IMR-90 (cell line): ENCODE measurements at regions not wholly inside any gene's neighbourhood (a gene's known extent, or its start where the extent isn't known, plus 50 kb on each side); places are given as distances from the start of the nearest gene placed in this dataset.

ENCODE experiments used
- ATAC-seq: fragments of 200-7000 bp; cut with Tn5 transposase; 2 replicates; pipeline ENCODE4 v1.9.1; 2020; ENCODE audit warnings: low read depth, mild to moderate bottlenecking, moderate library complexity
- BruUV-seq: library from RNA; stranded (reverse); fragments of 400-500 nt; replicated peaks from 2 replicates; lab custom pipeline; 2021; lab: Mats Ljungman, UMichigan
- CTCF ChIA-PET: fragments of 300-600 bp; formaldehyde crosslinking; extraction: SDS; loops from one replicate; lab custom pipeline; 2021; ENCODE audit warnings: antibody characterized with exemption; lab: Yijun Ruan, JAX
- POLR2A ChIA-PET: fragments of 300-600 bp; sonication (Branson Sonifier 250); formaldehyde crosslinking; loops from one replicate; lab custom pipeline; 2022; ENCODE audit warnings: antibody characterized with exemption; ENCODE audit not compliant: unreplicated experiment; lab: Charles Lee
- DNase-seq: peaks from one replicate; pipeline ENCODE4 v3.0.0; 2013
- H2AFZ ChIP-seq: replicated peaks from 2 replicates; pipeline ENCODE3; 2013; ENCODE audit warnings: low read length, mild to moderate bottlenecking; ENCODE audit not compliant: poor library complexity
- H2AK5ac ChIP-seq: 2 replicates; pipeline ENCODE4 v1.6.1; 2013; ENCODE audit warnings: low read depth, low read length, inconsistent platforms
- H2AK9ac ChIP-seq: replicated peaks from 2 replicates; pipeline ENCODE3; 2013; ENCODE audit warnings: mild to moderate bottlenecking, low read depth, low read length, moderate library complexity; ENCODE audit not compliant: poor library complexity
- H2BK120ac ChIP-seq: 2 replicates; pipeline ENCODE4 v1.6.1; 2013; ENCODE audit warnings: low read depth, low read length, inconsistent platforms
- H2BK15ac ChIP-seq: 3 replicates; pipeline ENCODE4 v1.6.1; 2013; ENCODE audit warnings: low read depth, low read length, inconsistent platforms
- H2BK20ac ChIP-seq: 2 replicates; pipeline ENCODE4 v1.6.1; 2013; ENCODE audit warnings: low read depth, mild to moderate bottlenecking, inconsistent platforms, low read length, moderate library complexity
- H2BK5ac ChIP-seq: 2 replicates; pipeline ENCODE4 v1.6.1; 2013; ENCODE audit warnings: mild to moderate bottlenecking, low read depth, low read length, inconsistent platforms; ENCODE audit not compliant: poor library complexity, severe bottlenecking
- H3K14ac ChIP-seq: replicated peaks from 2 replicates; pipeline ENCODE4 v1.6.1; 2013; ENCODE audit warnings: low read depth, low read length, inconsistent platforms
- H3K18ac ChIP-seq: 2 replicates; pipeline ENCODE4 v1.6.1; 2013; ENCODE audit warnings: low read depth, low read length, control low read depth
- H3K23ac ChIP-seq: 2 replicates; pipeline ENCODE4 v1.6.1; 2013; ENCODE audit warnings: low read depth, low read length, inconsistent platforms
- H3K27ac ChIP-seq: 2 replicates; pipeline ENCODE4 v1.5.1; 2013; ENCODE audit warnings: mild to moderate bottlenecking, control low read depth, low read length; ENCODE audit not compliant: insufficient read depth
- H3K27me3 ChIP-seq: 2 replicates; pipeline ENCODE4 v1.6.1; 2013; ENCODE audit warnings: low read length; ENCODE audit not compliant: control insufficient read depth, insufficient read depth
- H3K36me3 ChIP-seq: 2 replicates; pipeline ENCODE4 v1.6.1; 2013; ENCODE audit warnings: low read length, mixed read lengths; ENCODE audit not compliant: control insufficient read depth, insufficient read depth
- H3K4ac ChIP-seq: 2 replicates; pipeline ENCODE4 v1.6.1; 2013; ENCODE audit warnings: low read depth, low read length, inconsistent platforms
- H3K4me1 ChIP-seq: 2 replicates; pipeline ENCODE4 v1.6.1; 2013; ENCODE audit warnings: low read length, mixed read lengths; ENCODE audit not compliant: control insufficient read depth, insufficient read depth
- H3K4me2 ChIP-seq: 2 replicates; pipeline ENCODE4 v1.6.1; 2013; ENCODE audit warnings: low read depth, mild to moderate bottlenecking, control low read depth, low read length, moderate library complexity
- H3K4me3 ChIP-seq: 2 replicates; pipeline ENCODE4 v1.5.1; 2013; ENCODE audit warnings: low read depth, mild to moderate bottlenecking, control low read depth, low read length, moderate library complexity; ENCODE audit not compliant: insufficient read depth
- H3K56ac ChIP-seq: 2 replicates; pipeline ENCODE4 v1.6.1; 2013; ENCODE audit warnings: low read length, inconsistent platforms; ENCODE audit not compliant: insufficient read depth; ENCODE audit errors: extremely low read depth
- H3K79me1 ChIP-seq, 2 experiments: 2 replicates each; pipeline ENCODE4 v1.6.1; 2013; ENCODE audit warnings: low read length in 2 of 2, inconsistent platforms in 1 of 2, low read depth in 1 of 2
- H3K9ac ChIP-seq: 2 replicates; pipeline ENCODE4 v1.6.1; 2013; ENCODE audit warnings: low read depth, low read length, control low read depth
- H3K9me1 ChIP-seq: 2 replicates; pipeline ENCODE4 v1.6.1; 2013; ENCODE audit warnings: low read length, inconsistent platforms; ENCODE audit not compliant: insufficient read depth
- H3K9me3 ChIP-seq: 2 replicates; pipeline ENCODE4 v1.6.1; 2013; ENCODE audit warnings: low read length; ENCODE audit not compliant: control insufficient read depth, insufficient read depth
- H4K20me1 ChIP-seq: 2 replicates; pipeline ENCODE4 v1.6.1; 2013; ENCODE audit warnings: low read length, inconsistent platforms; ENCODE audit not compliant: insufficient read depth
- H4K5ac ChIP-seq: 2 replicates; pipeline ENCODE4 v1.6.1; 2013; ENCODE audit warnings: mild to moderate bottlenecking, low read depth, low read length, control low read depth
- H4K8ac ChIP-seq, 2 experiments: 2 replicates each; pipeline ENCODE4 v1.6.1; 2013; ENCODE audit warnings: low read depth in 2 of 2, low read length in 2 of 2, control low read depth in 1 of 2, inconsistent platforms in 1 of 2
- H4K91ac ChIP-seq: 2 replicates; pipeline ENCODE4 v1.6.1; 2013; ENCODE audit warnings: low read depth, low read length, inconsistent platforms; ENCODE audit not compliant: insufficient read depth
- BHLHE40 ChIP-seq: fragments of 150-350 bp; IDR thresholded peaks from 2 replicates; pipeline ENCODE4 v1.6.1; 2016; ENCODE audit warnings: mild to moderate bottlenecking, low read depth, low read length
- CEBPB ChIP-seq: IDR thresholded peaks from 2 replicates; pipeline ENCODE4 v1.6.1; 2012; ENCODE audit warnings: low read depth, low read length, improper control_type of control experiment
- CHD1 ChIP-seq: IDR thresholded peaks from 2 replicates; pipeline ENCODE4 v1.6.1; 2012; ENCODE audit warnings: low read depth, low read length, improper control_type of control experiment
- FOS ChIP-seq: fragments of 150-350 bp; IDR thresholded peaks from 2 replicates; pipeline ENCODE4 v1.6.1; 2016; ENCODE audit warnings: low read depth, low read length
- MAZ ChIP-seq: IDR thresholded peaks from 2 replicates; pipeline ENCODE4 v1.6.1; 2012; ENCODE audit warnings: low read depth, mild to moderate bottlenecking, low read length, improper control_type of control experiment, moderate library complexity, borderline replicate concordance
- MXI1 ChIP-seq: IDR thresholded peaks from 2 replicates; pipeline ENCODE4 v1.6.1; 2012; ENCODE audit warnings: low read depth, mild to moderate bottlenecking, low read length, moderate library complexity, borderline replicate concordance
- NFE2L2 ChIP-seq: fragments of 150-350 bp; IDR thresholded peaks from 2 replicates; pipeline ENCODE4 v1.6.1; 2016; ENCODE audit warnings: low read depth, mild to moderate bottlenecking, low read length
- POLR2A ChIP-seq: IDR thresholded peaks from 2 replicates; pipeline ENCODE4 v1.6.1; 2012; ENCODE audit warnings: mild to moderate bottlenecking, low read depth, low read length
- RAD21 ChIP-seq: IDR thresholded peaks from 2 replicates; pipeline ENCODE4 v1.6.1; 2012; ENCODE audit warnings: low read length, improper control_type of control experiment
- RCOR1 ChIP-seq: IDR thresholded peaks from 2 replicates; pipeline ENCODE4 v1.6.1; 2012; ENCODE audit warnings: mild to moderate bottlenecking, low read length, improper control_type of control experiment; ENCODE audit not compliant: insufficient replicate concordance
- SMC3 ChIP-seq: fragments of 150-350 bp; IDR thresholded peaks from 2 replicates; pipeline ENCODE4 v1.6.1; 2016; ENCODE audit warnings: low read depth, mild to moderate bottlenecking, antibody characterized with exemption, low read length, moderate library complexity
- WGBS, 2 experiments: methylation state at CpG; one replicate each; pipeline versions ENCODE4 v1.1.5 to v1.1.7; 2013; ENCODE audit warnings: missing lambda C conversion rate in 2 of 2; ENCODE audit not compliant: insufficient read length in 1 of 2; ENCODE audit errors: extremely low coverage in 2 of 2; 5-methylcytosine and 5-hydroxymethylcytosine counted together
- dilution Hi-C: fragments of 300-500 bp; cut with HindIII; formaldehyde crosslinking; loops from one replicate; pipeline ENCODE4 v1.14.3; 2018; ENCODE audit warnings: low sequenced_read_pairs; ENCODE audit not compliant: unreplicated experiment
- in situ Hi-C: fragments of 300-500 bp; cut with MboI; formaldehyde crosslinking; loops from 3 replicates; pipeline ENCODE4 v1.14.3; 2019; ENCODE audit warnings: low sequenced_read_pairs, inconsistent platforms, mixed read lengths
- intact Hi-C: fragments of 100-400 bp; cut with micrococcal nuclease; formaldehyde crosslinking; loops from 2 replicates; pipeline ENCODE4 v1.10.0; 2022
- TF ChIP-seq, protein P1 (sequence below): conservative IDR thresholded peaks from 2 replicates; pipeline ENCODE4 v1.5.1; 2012; ENCODE audit warnings: mild to moderate bottlenecking, low read depth, low read length, improper control_type of control experiment
- TF ChIP-seq, protein P2 (sequence below): fragments of 150-350 bp; IDR thresholded peaks from 2 replicates; pipeline ENCODE4 v1.6.1; 2017; ENCODE audit warnings: mild to moderate bottlenecking, antibody characterized with exemption, low read length, low read depth
- TF ChIP-seq, protein P3 (sequence below): fragments of 150-350 bp; IDR thresholded peaks from 2 replicates; pipeline ENCODE4 v1.6.1; 2016; ENCODE audit warnings: low read depth, mild to moderate bottlenecking, low read length, moderate library complexity, borderline replicate concordance

DNA sequence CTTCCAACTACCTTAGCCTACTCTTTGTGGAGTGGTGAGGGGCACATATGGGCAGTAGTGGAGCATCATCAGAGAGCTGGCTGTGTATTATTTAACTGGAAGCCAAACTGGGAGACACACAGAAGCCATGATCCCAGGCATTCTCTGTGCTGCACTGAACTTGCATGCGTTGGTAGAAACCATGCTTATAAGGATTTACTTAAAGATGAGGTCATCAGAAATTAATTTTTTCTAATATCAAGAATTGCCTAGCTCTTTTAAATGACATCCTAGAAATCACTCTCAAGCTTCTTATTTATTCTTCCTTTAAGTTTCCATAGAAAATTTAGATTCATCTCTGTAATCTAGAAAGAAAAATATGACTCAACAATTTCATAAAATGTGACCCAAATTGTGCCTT is 136.2 kb downstream of the KCNK1 start:
- no peak overlapping the region for H3K14ac ChIP-seq
- no peak overlapping the region for H3K4ac ChIP-seq
- no peak for TF ChIP-seq MXI1
- no peak for TF ChIP-seq MAZ
- no peak for TF ChIP-seq POLR2A
- TF ChIP-seq, protein P1, sequence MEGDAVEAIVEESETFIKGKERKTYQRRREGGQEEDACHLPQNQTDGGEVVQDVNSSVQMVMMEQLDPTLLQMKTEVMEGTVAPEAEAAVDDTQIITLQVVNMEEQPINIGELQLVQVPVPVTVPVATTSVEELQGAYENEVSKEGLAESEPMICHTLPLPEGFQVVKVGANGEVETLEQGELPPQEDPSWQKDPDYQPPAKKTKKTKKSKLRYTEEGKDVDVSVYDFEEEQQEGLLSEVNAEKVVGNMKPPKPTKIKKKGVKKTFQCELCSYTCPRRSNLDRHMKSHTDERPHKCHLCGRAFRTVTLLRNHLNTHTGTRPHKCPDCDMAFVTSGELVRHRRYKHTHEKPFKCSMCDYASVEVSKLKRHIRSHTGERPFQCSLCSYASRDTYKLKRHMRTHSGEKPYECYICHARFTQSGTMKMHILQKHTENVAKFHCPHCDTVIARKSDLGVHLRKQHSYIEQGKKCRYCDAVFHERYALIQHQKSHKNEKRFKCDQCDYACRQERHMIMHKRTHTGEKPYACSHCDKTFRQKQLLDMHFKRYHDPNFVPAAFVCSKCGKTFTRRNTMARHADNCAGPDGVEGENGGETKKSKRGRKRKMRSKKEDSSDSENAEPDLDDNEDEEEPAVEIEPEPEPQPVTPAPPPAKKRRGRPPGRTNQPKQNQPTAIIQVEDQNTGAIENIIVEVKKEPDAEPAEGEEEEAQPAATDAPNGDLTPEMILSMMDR = no peak
- no peak for TF ChIP-seq BHLHE40
- TF ChIP-seq CHD1 = no peak
- no peak for TF ChIP-seq RAD21
- TF ChIP-seq, protein P2, sequence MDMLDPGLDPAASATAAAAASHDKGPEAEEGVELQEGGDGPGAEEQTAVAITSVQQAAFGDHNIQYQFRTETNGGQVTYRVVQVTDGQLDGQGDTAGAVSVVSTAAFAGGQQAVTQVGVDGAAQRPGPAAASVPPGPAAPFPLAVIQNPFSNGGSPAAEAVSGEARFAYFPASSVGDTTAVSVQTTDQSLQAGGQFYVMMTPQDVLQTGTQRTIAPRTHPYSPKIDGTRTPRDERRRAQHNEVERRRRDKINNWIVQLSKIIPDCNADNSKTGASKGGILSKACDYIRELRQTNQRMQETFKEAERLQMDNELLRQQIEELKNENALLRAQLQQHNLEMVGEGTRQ = no peak
- no peak for TF ChIP-seq CEBPB
- no peak for TF ChIP-seq NFE2L2
- TF ChIP-seq SMC3 = no peak
- TF ChIP-seq RCOR1 = no peak
- TF ChIP-seq, protein P3, sequence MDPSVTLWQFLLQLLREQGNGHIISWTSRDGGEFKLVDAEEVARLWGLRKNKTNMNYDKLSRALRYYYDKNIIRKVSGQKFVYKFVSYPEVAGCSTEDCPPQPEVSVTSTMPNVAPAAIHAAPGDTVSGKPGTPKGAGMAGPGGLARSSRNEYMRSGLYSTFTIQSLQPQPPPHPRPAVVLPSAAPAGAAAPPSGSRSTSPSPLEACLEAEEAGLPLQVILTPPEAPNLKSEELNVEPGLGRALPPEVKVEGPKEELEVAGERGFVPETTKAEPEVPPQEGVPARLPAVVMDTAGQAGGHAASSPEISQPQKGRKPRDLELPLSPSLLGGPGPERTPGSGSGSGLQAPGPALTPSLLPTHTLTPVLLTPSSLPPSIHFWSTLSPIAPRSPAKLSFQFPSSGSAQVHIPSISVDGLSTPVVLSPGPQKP = no peak
- no peak for TF ChIP-seq FOS
- H3K27ac ChIP-seq = no peak overlapping the region
- H3K18ac ChIP-seq = no peak overlapping the region
- WGBS, 2 experiments = no CpG with 5 or more reads among the region's 1 CpG
- H3K4me3 ChIP-seq = no peak overlapping the region
- H4K20me1 ChIP-seq = no peaks in the 10 kb centered on the region
- no peak overlapping the region for H4K5ac ChIP-seq
- no TSS peak for BruUV-seq
- H4K8ac ChIP-seq = no peak overlapping the region
- H4K91ac ChIP-seq = no peak overlapping the region
- intact Hi-C loops (no loop called here), in situ Hi-C loops (no loop called here), dilution Hi-C loops (no loop called here)
- no peak overlapping the region for H3K23ac ChIP-seq
- no peak for ATAC-seq
- H2AFZ ChIP-seq = no peak overlapping the region
- no peak overlapping the region for H2BK5ac ChIP-seq
- no peaks in the 10 kb centered on the region for H3K36me3 ChIP-seq
- H3K9me3 ChIP-seq = peaks cover 8% of the 10 kb centered on the region
- H3K56ac ChIP-seq = no peak overlapping the region
- no peak for DNase-seq
- POLR2A ChIA-PET = no interaction called here
- no peak overlapping the region for H2BK20ac ChIP-seq
- H2BK15ac ChIP-seq = no peak overlapping the region
- no peak overlapping the region for H3K9ac ChIP-seq
- no peaks in the 10 kb centered on the region for H3K27me3 ChIP-seq
- no peaks in the 10 kb centered on the region for H3K9me1 ChIP-seq
- H2AK9ac ChIP-seq = no peak overlapping the region
- no peak overlapping the region for H2AK5ac ChIP-seq
- no peak overlapping the region for H2BK120ac ChIP-seq
- CTCF ChIA-PET = no interaction called here
- no peaks in the 10 kb centered on the region for H3K79me1 ChIP-seq
- H3K4me2 ChIP-seq = no peak overlapping the region
- H3K4me1 ChIP-seq = no peaks in the 10 kb centered on the region
